Loucy (cell line): ENCODE measurements at regions not wholly inside any gene's neighbourhood (a gene's known extent, or its start where the extent isn't known, plus 50 kb on each side); places are given as distances from the start of the nearest gene placed in this dataset.

Experiments used
- H2AFZ ChIP-seq: fragments of 200-600 bp; sonication (generic); 2 replicates; pipeline ENCODE4 v1.6.0; 2016; ENCODE audit warnings: antibody characterized with exemption, mild to moderate bottlenecking, low read length, moderate library complexity
- H3F3A ChIP-seq: fragments of 200-600 bp; 2 replicates; pipeline ENCODE4 v1.6.0; 2016; ENCODE audit warnings: antibody characterized with exemption, low read depth, mild to moderate bottlenecking
- H3K27me3 ChIP-seq: fragments of 200-600 bp; sonication (generic); 2 replicates; pipeline ENCODE4 v1.6.1; 2014; ENCODE audit warnings: low read length, mild to moderate bottlenecking; ENCODE audit not compliant: insufficient read depth, poor library complexity, severe bottlenecking
- H3K36me3 ChIP-seq: fragments of 200-600 bp; sonication (generic); 2 replicates; pipeline ENCODE4 v1.6.1; 2016; ENCODE audit warnings: low read length; ENCODE audit not compliant: insufficient read depth
- H3K4me1 ChIP-seq: fragments of 200-600 bp; sonication (generic); 2 replicates; pipeline ENCODE4 v1.5.1; 2014; ENCODE audit warnings: low read length, mild to moderate bottlenecking; ENCODE audit not compliant: insufficient read depth, poor library complexity, severe bottlenecking
- H3K4me2 ChIP-seq: fragments of 200-600 bp; sonication (generic); 2 replicates; pipeline ENCODE4 v1.6.0; 2014; ENCODE audit warnings: antibody characterized with exemption, low read length, low read depth, mild to moderate bottlenecking; ENCODE audit not compliant: poor library complexity, severe bottlenecking
- H3K4me3 ChIP-seq: fragments of 200-600 bp; sonication (generic); 2 replicates; pipeline ENCODE4 v1.5.1; 2014; ENCODE audit warnings: low read length, mild to moderate bottlenecking, mixed read lengths; ENCODE audit not compliant: poor library complexity, severe bottlenecking
- H3K79me2 ChIP-seq: fragments of 200-600 bp; sonication (generic); 2 replicates; pipeline ENCODE4 v1.6.1; 2014; ENCODE audit warnings: low read length; ENCODE audit not compliant: insufficient read depth
- H3K9ac ChIP-seq: fragments of 200-600 bp; sonication (generic); 2 replicates; pipeline ENCODE4 v1.6.0; 2014; ENCODE audit warnings: mild to moderate bottlenecking, low read depth, low read length, moderate library complexity; ENCODE audit not compliant: poor library complexity, severe bottlenecking
- H3K9me2 ChIP-seq: fragments of 200-600 bp; sonication (generic); replicated peaks from 2 replicates; pipeline ENCODE4 v1.6.1; 2016; ENCODE audit warnings: low read depth, low read length, mixed read lengths
- H3K9me3 ChIP-seq: fragments of 200-600 bp; sonication (generic); 2 replicates; pipeline ENCODE4 v1.6.1; 2014; ENCODE audit warnings: mild to moderate bottlenecking, antibody characterized with exemption, low read length, low read depth; ENCODE audit not compliant: insufficient read depth
- H4K20me1 ChIP-seq: fragments of 200-600 bp; sonication (generic); 2 replicates; pipeline ENCODE4 v1.6.0; 2014; ENCODE audit warnings: antibody characterized with exemption, low read length, mild to moderate bottlenecking; ENCODE audit not compliant: insufficient read depth, poor library complexity, severe bottlenecking
- EZH2phosphoT487 ChIP-seq: fragments of 200-600 bp; IDR thresholded peaks from 2 replicates; pipeline ENCODE4 v1.6.1; 2018; ENCODE audit warnings: antibody characterized with exemption, mild to moderate bottlenecking, moderate library complexity, borderline replicate concordance
- TF ChIP-seq, protein P1 (sequence below): fragments of 200-600 bp; sonication (generic); conservative IDR thresholded peaks from 2 replicates; pipeline ENCODE4 v1.5.1; 2014; ENCODE audit warnings: mild to moderate bottlenecking, antibody characterized with exemption, low read length

DNA sequence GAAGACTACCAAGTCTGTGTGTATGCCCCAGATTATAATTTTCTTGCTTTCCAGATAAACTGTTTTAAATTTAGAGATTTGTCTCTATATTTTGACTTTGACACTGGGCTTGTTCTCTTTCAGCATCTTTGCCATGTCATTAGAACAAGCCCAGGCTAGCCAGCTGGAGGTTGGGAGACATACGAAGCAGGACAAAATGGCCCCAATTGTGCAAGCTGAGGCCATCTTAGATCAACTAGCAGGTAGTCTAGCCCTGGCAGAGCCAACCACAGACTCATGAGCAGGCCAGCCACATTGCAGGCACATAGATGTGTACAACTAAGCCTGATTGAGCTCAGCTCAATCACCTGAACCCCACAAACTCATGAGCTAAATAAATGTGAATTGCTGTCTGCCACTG lies 321.4 kb downstream of the ATP23 start:
- Histone ChIP-seq H3K27me3 (no peaks in the 10 kb centered on the region), H3K79me2 (no peaks in the 10 kb centered on the region), H2AFZ (no peak overlapping the region), H3K4me2 (no peak overlapping the region), H3F3A (no peaks in the 10 kb centered on the region), H4K20me1 (no peaks in the 10 kb centered on the region), H3K9me3 (no peaks in the 10 kb centered on the region), H3K9ac (no peak overlapping the region), H3K9me2 (no peaks in the 10 kb centered on the region; the same call in 1 of the 2 replicates), H3K4me3 (no peak overlapping the region), H3K36me3 (no peaks in the 10 kb centered on the region), H3K4me1 (no peaks in the 10 kb centered on the region)
- TF ChIP-seq, protein P1, sequence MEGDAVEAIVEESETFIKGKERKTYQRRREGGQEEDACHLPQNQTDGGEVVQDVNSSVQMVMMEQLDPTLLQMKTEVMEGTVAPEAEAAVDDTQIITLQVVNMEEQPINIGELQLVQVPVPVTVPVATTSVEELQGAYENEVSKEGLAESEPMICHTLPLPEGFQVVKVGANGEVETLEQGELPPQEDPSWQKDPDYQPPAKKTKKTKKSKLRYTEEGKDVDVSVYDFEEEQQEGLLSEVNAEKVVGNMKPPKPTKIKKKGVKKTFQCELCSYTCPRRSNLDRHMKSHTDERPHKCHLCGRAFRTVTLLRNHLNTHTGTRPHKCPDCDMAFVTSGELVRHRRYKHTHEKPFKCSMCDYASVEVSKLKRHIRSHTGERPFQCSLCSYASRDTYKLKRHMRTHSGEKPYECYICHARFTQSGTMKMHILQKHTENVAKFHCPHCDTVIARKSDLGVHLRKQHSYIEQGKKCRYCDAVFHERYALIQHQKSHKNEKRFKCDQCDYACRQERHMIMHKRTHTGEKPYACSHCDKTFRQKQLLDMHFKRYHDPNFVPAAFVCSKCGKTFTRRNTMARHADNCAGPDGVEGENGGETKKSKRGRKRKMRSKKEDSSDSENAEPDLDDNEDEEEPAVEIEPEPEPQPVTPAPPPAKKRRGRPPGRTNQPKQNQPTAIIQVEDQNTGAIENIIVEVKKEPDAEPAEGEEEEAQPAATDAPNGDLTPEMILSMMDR: no peak
- TF ChIP-seq EZH2phosphoT487: no peak

DNA sequence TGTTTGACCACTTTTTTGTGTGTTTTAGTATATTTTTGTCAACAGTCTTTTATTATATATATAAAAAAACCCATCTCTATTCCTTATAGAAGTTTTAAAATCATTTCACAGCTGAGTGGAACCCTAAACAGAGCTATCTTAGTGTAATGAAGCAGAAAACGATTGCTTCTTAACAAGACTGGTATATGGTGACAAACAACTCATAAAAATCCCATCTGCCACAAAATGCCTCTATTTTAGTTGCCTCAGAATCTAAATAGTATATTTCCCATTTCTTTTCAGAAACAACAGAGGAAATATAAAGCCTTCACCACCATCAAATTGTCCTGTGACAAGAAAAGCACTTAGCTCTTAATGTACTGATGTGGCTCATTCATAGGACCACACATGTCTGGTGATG lies 322.4 kb downstream of the ATP23 start:
- Histone ChIP-seq H2AFZ (no peak overlapping the region), H3K9ac (no peak overlapping the region), H3K9me3 (no peaks in the 10 kb centered on the region), H3K4me2 (no peak overlapping the region), H3K4me1 (no peaks in the 10 kb centered on the region), H3K36me3 (no peaks in the 10 kb centered on the region), H3K9me2 (no peaks in the 10 kb centered on the region; the same call in 1 of the 2 replicates), H3F3A (no peaks in the 10 kb centered on the region), H3K4me3 (no peak overlapping the region), H3K79me2 (no peaks in the 10 kb centered on the region), H4K20me1 (no peaks in the 10 kb centered on the region), H3K27me3 (no peaks in the 10 kb centered on the region)
- TF ChIP-seq EZH2phosphoT487: no peak
- TF ChIP-seq, protein P1: no peak

DNA sequence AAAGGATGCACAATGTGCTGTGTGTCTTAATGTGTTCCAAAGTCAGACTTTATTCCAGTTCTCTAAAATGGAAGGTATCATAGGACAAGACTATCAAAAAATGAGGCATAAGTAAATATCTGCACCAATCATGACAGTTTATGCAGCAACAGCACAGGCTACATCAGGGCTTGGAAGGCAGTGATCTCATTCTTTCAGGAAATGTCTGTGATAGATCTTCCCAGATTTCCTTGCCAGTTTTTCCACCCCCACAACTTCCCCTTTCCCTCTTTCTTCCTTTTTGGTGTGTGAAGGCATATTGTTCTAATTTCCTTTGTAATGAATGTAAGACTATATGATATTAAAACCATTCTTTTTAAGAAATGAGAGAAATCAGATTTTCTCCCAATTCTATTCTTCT lies 326.7 kb downstream of the ATP23 start:
- Histone ChIP-seq H3F3A (no peaks in the 10 kb centered on the region), H3K4me1 (no peaks in the 10 kb centered on the region), H3K4me2 (no peak overlapping the region), H3K9me3 (no peaks in the 10 kb centered on the region), H3K36me3 (no peaks in the 10 kb centered on the region), H3K4me3 (no peak overlapping the region), H3K27me3 (no peaks in the 10 kb centered on the region), H4K20me1 (no peaks in the 10 kb centered on the region), H3K79me2 (no peaks in the 10 kb centered on the region), H3K9me2 (no peaks in the 10 kb centered on the region), H3K9ac (no peak overlapping the region), H2AFZ (no peak overlapping the region)
- no peak for TF ChIP-seq EZH2phosphoT487
- TF ChIP-seq, protein P1: no peak
